K562 (cell line): ENCODE measurements at regions not wholly inside any gene's neighbourhood (a gene's known extent, or its start where the extent isn't known, plus 50 kb on each side); places are given as distances from the start of the nearest gene placed in this dataset.

Source experiments
- ATAC-seq: fragments of 200-7000 bp; cut with Tn5 transposase; 3 replicates; pipeline ENCODE4 v1.9.1; 2020; ENCODE audit warnings: moderate library complexity
- BruUV-seq: library from RNA; stranded (reverse); fragments of 400-500 nt; replicated peaks from 2 replicates; lab custom pipeline; 2021; lab: Mats Ljungman, UMichigan
- CTCF ChIA-PET: fragments of 300-600 bp; formaldehyde crosslinking; extraction: SDS; loops from one replicate; lab custom pipeline; 2021; ENCODE audit warnings: low intra/inter-chr PET ratio; lab: Yijun Ruan, JAX
- POLR2A ChIA-PET: fragments of 300-600, 350-650 bp; sonication (Branson Sonifier 250); formaldehyde crosslinking; extraction: SDS; loops from one replicate; lab custom pipeline; 2021; ENCODE audit warnings: antibody characterized with exemption, inconsistent platforms; lab: Yijun Ruan, JAX
- DNase-seq, 4 experiments: peaks; one replicate each; pipeline versions ENCODE4 v3.0.0 to v3.0.0-alpha.2; 2011 to 2018; ENCODE audit warnings: low spot score in 3 of 4, mixed read lengths in 3 of 4; ENCODE audit errors: extremely low read depth in 1 of 4
- FAIRE-seq: peaks from 2 replicates; lab custom pipeline; 2011; peaks lifted over from hg19 to GRCh38; lab: Jason Lieb, UNC
- H2AFZ ChIP-seq: 2 replicates; pipeline ENCODE4 v1.6.0; 2011; ENCODE audit warnings: low read depth, low read length, control low read depth, inconsistent platforms
- H3K27ac ChIP-seq: fragments of 200-600 bp; 3 replicates; pipeline ENCODE4 v1.8.0; 2011; ENCODE audit warnings: low read depth, mild to moderate bottlenecking, control low read depth, inconsistent platforms, low read length, moderate library complexity, mixed read lengths; ENCODE audit errors: extremely low read depth
- H3K27me3 ChIP-seq, 2 experiments: fragments of 300-600 bp in 1 of 2; 2 replicates in 1 of 2; 3 replicates in 1 of 2; pipeline versions ENCODE4 v1.6.0 to v1.8.0; 2011; ENCODE audit warnings: inconsistent platforms in 2 of 2, low read length in 2 of 2, mild to moderate bottlenecking in 1 of 2, mixed read lengths in 1 of 2, moderate library complexity in 1 of 2; ENCODE audit not compliant: control insufficient read depth in 2 of 2, insufficient read depth in 2 of 2
- H3K36me3 ChIP-seq: fragments of 300-600 bp; 3 replicates; pipeline ENCODE4 v1.8.0; 2011; ENCODE audit warnings: mild to moderate bottlenecking, low read length, inconsistent platforms; ENCODE audit not compliant: control insufficient read depth, insufficient read depth
- H3K4me1 ChIP-seq, 2 experiments: fragments of 200-600 bp in 1 of 2; replicated peaks in 1 of 2; 2 replicates in 1 of 2; 3 replicates in 1 of 2; pipeline versions ENCODE4 v1.5.1 to v1.8.0; 2011; ENCODE audit warnings: inconsistent platforms in 2 of 2, low read length in 2 of 2, mild to moderate bottlenecking in 1 of 2, mixed read lengths in 1 of 2, moderate library complexity in 1 of 2; ENCODE audit not compliant: control insufficient read depth in 2 of 2, insufficient read depth in 2 of 2
- H3K4me2 ChIP-seq: 2 replicates; pipeline ENCODE4 v1.6.1; 2011; ENCODE audit warnings: low read length, control low read depth, inconsistent platforms, mixed read lengths; ENCODE audit not compliant: insufficient read depth
- H3K4me3 ChIP-seq: fragments of 200-600 bp; sonication (generic), shearing (Covaris generic); 2 replicates; pipeline ENCODE4 v1.5.1; 2016; ENCODE audit warnings: control low read depth, inconsistent platforms
- H3K79me2 ChIP-seq: fragments of 200-600 bp; 3 replicates; pipeline ENCODE4 v1.8.0; 2011; ENCODE audit warnings: low read length, inconsistent platforms; ENCODE audit not compliant: control insufficient read depth, insufficient read depth
- H3K9ac ChIP-seq, 2 experiments: 2 replicates each; pipeline versions ENCODE4 v1.6.0 to v1.6.1; 2011; ENCODE audit warnings: low read depth in 2 of 2, low read length in 2 of 2, control low read depth in 1 of 2, inconsistent platforms in 1 of 2, mild to moderate bottlenecking in 1 of 2, mixed read lengths in 1 of 2; ENCODE audit not compliant: insufficient read depth in 1 of 2
- H3K9me1 ChIP-seq: one replicate; pipeline ENCODE4 v1.6.0; 2011; ENCODE audit warnings: inconsistent platforms, mild to moderate bottlenecking, low read length, moderate library complexity; ENCODE audit not compliant: control insufficient read depth, insufficient read depth
- H3K9me3 ChIP-seq: replicated peaks from 2 replicates; pipeline ENCODE4 v1.5.1; 2011; ENCODE audit warnings: low read depth, low read length, inconsistent platforms; ENCODE audit not compliant: control insufficient read depth, insufficient read depth
- H4K20me1 ChIP-seq: replicated peaks from 2 replicates; pipeline ENCODE4 v1.6.1; 2011; ENCODE audit warnings: low read length, inconsistent platforms, mixed read lengths; ENCODE audit not compliant: control insufficient read depth, insufficient read depth
- ARID2 ChIP-seq: fragments of 450-650 bp; IDR thresholded peaks from 2 replicates; pipeline ENCODE4 v1.6.1; 2017; ENCODE audit warnings: antibody characterized with exemption, mild to moderate bottlenecking
- CEBPB ChIP-seq: fragments of 450-650 bp; IDR thresholded peaks from 2 replicates; pipeline ENCODE4 v1.6.1; 2016; ENCODE audit warnings: missing genetic modification characterization, missing compliant biosample characterization
- DDX20 ChIP-seq: fragments of 450-650 bp; IDR thresholded peaks from 2 replicates; pipeline ENCODE4 v1.6.1; 2016; ENCODE audit warnings: missing genetic modification characterization, low read depth, mild to moderate bottlenecking, missing compliant biosample characterization, moderate library complexity
- EWSR1 ChIP-seq: fragments of 450-650 bp; IDR thresholded peaks from 2 replicates; pipeline ENCODE4 v1.6.1; 2018; ENCODE audit warnings: borderline replicate concordance, mild to moderate bottlenecking, low read depth, moderate library complexity; ENCODE audit not compliant: partially characterized antibody
- GABPA ChIP-seq: fragments of 200-800 bp; sonication (Bioruptor generic); conservative IDR thresholded peaks from 2 replicates; pipeline ENCODE4 v1.6.1; 2016; ENCODE audit warnings: low read depth, missing genetic modification characterization, missing compliant biosample characterization
- GATAD2A ChIP-seq: fragments of 450-650 bp; IDR thresholded peaks from 2 replicates; pipeline ENCODE4 v1.6.1; 2017
- HDAC3 ChIP-seq: fragments of 450-650 bp; IDR thresholded peaks from 2 replicates; pipeline ENCODE4 v1.6.1; 2018; ENCODE audit warnings: borderline replicate concordance, mild to moderate bottlenecking, moderate library complexity; ENCODE audit not compliant: partially characterized antibody
- HIVEP1 ChIP-seq: fragments of 250-450 bp; sonication (Bioruptor Pico); IDR thresholded peaks from 2 replicates; pipeline ENCODE4 v1.4.0; 2020; ENCODE audit warnings: mild to moderate bottlenecking
- ILF3 ChIP-seq: fragments of 450-650 bp; IDR thresholded peaks from 2 replicates; pipeline ENCODE4 v1.6.1; 2018; ENCODE audit warnings: antibody characterized with exemption, mild to moderate bottlenecking, moderate library complexity, borderline replicate concordance
- MED1 ChIP-seq: sonication (generic); formaldehyde crosslinking; IDR thresholded peaks from 2 replicates; pipeline ENCODE4 v1.8.1; 2023; ENCODE audit warnings: missing genetic modification reagents, borderline replicate concordance
- MTA2 ChIP-seq: fragments of 450-650 bp; IDR thresholded peaks from 2 replicates; pipeline ENCODE4 v1.6.1; 2016; ENCODE audit warnings: low read depth
- RBM15 ChIP-seq: fragments of 200-400 bp; formaldehyde crosslinking; IDR thresholded peaks from 2 replicates; pipeline ENCODE4 v1.6.1; 2018; ENCODE audit warnings: mild to moderate bottlenecking, low read length, moderate library complexity; ENCODE audit not compliant: insufficient read depth
- RNF2 ChIP-seq: sonication (generic); IDR thresholded peaks from 2 replicates; pipeline ENCODE4 v1.6.1; 2016
- SMARCA4 ChIP-seq: fragments of 450-650 bp; IDR thresholded peaks from 2 replicates; pipeline ENCODE4 v1.6.1; 2016
- SRF ChIP-seq, 2 experiments: fragments of 250-450, 450-650 bp in 1 of 2; sonication (Bioruptor Pico) in 1 of 2; sonication (generic) in 1 of 2; formaldehyde crosslinking; IDR thresholded peaks; 2 replicates each; pipeline versions ENCODE4 v1.5.0 to v1.5.1; 2020 to 2022; ENCODE audit warnings: mild to moderate bottlenecking in 1 of 2, missing genetic modification reagents in 1 of 2
- STAT5B ChIP-seq: fragments of 250-450 bp; sonication (Bioruptor Pico); IDR thresholded peaks from 2 replicates; pipeline ENCODE4 v1.8.0; 2021; ENCODE audit warnings: mild to moderate bottlenecking, inconsistent platforms
- TCFL5 ChIP-seq: fragments of 250-450 bp; sonication (Bioruptor Pico); conservative IDR thresholded peaks from 2 replicates; pipeline ENCODE4 v1.6.1; 2021; ENCODE audit warnings: mild to moderate bottlenecking, moderate library complexity, matching md5 sums
- TOE1 ChIP-seq, 2 experiments: fragments of 450-650 bp in 1 of 2; sonication (generic) in 1 of 2; formaldehyde crosslinking in 1 of 2; IDR thresholded peaks; 2 replicates each; pipeline versions ENCODE4 v1.7.1 to v1.8.0; 2016 to 2022; ENCODE audit warnings: borderline replicate concordance in 2 of 2, mild to moderate bottlenecking in 2 of 2, antibody characterized with exemption in 1 of 2, inconsistent platforms in 1 of 2, low read depth in 1 of 2, missing genetic modification reagents in 1 of 2, moderate library complexity in 1 of 2
- WGBS: fragments of 100-300 bp; shearing (Covaris generic); methylation state at CpG from one replicate; pipeline ENCODE4 v1.1.6; 2016; ENCODE audit warnings: low coverage, mixed read lengths; ENCODE audit not compliant: insufficient coverage; ENCODE audit errors: missing lambda C conversion rate; 5-methylcytosine and 5-hydroxymethylcytosine counted together
- in situ Hi-C: fragments of 300-500 bp; cut with MboI; formaldehyde crosslinking; loops from 4 replicates; pipeline ENCODE4 v1.15.0; 2018; ENCODE audit warnings: inconsistent platforms, mixed read lengths
- intact Hi-C: fragments of 100-400 bp; cut with micrococcal nuclease; formaldehyde crosslinking; loops from 2 replicates; pipeline ENCODE4 v1.14.2; 2022
- TF ChIP-seq, protein P1 (sequence below): fragments of 250-450 bp; sonication (Bioruptor Pico); IDR thresholded peaks from 2 replicates; pipeline ENCODE4 v1.5.0; 2020; ENCODE audit warnings: mild to moderate bottlenecking, borderline replicate concordance
- TF ChIP-seq, protein P2 (sequence below): fragments of 250-450 bp; sonication (Bioruptor Pico); IDR thresholded peaks from 2 replicates; pipeline ENCODE4 v1.5.0; 2020; ENCODE audit warnings: mild to moderate bottlenecking

DNA sequence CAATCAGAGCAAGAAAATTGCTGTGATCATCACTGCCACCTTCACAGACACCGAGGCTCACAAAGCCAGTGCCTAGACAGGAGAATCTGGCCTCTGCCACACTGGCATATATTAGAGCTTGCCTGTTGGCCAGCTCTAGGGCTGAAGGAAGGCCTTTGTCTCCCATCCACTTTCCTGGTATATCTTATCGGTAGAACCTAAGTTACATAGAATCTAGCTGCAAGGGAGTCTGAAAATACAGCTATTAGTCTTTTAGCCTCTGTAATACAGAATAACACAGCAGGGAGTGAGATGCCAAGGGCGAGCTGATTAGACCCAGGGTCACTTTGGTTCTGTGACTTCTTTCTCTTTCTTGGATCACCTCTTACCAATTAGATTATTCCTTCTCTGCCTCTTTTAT is 154.9 kb upstream of the KL start:
- Histone ChIP-seq H3K4me3 (no peak overlapping the region), H4K20me1 (no peaks in the 10 kb centered on the region), H3K4me1 (no peaks in the 10 kb centered on the region), H3K9ac (no peak overlapping the region), H2AFZ (no peak overlapping the region), H3K27ac (no peak overlapping the region), H3K9me3 (peaks cover 4% of the 10 kb centered on the region), H3K27me3 (peaks cover 0 to 6% of the 10 kb centered on the region in 2 experiments; a peak in 1 of 5 replicates), H3K79me2 (no peaks in the 10 kb centered on the region), H3K4me2 (no peak overlapping the region), H3K36me3 (no peaks in the 10 kb centered on the region), H3K9me1 (no peaks in the 10 kb centered on the region)
- in situ Hi-C loops (no loop called here), intact Hi-C loops (no loop called here)
- ATAC-seq, result no peak
- no TSS peak for BruUV-seq
- 3% methylated on average over 3 of the region's 3 CpGs for WGBS
- no peak for TF ChIP-seq GATAD2A
- TF ChIP-seq RNF2, result no peak
- TF ChIP-seq, protein P1, sequence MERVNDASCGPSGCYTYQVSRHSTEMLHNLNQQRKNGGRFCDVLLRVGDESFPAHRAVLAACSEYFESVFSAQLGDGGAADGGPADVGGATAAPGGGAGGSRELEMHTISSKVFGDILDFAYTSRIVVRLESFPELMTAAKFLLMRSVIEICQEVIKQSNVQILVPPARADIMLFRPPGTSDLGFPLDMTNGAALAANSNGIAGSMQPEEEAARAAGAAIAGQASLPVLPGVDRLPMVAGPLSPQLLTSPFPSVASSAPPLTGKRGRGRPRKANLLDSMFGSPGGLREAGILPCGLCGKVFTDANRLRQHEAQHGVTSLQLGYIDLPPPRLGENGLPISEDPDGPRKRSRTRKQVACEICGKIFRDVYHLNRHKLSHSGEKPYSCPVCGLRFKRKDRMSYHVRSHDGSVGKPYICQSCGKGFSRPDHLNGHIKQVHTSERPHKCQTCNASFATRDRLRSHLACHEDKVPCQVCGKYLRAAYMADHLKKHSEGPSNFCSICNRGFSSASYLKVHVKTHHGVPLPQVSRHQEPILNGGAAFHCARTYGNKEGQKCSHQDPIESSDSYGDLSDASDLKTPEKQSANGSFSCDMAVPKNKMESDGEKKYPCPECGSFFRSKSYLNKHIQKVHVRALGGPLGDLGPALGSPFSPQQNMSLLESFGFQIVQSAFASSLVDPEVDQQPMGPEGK, result no peak
- TF ChIP-seq DDX20, result no peak
- TF ChIP-seq, protein P2, sequence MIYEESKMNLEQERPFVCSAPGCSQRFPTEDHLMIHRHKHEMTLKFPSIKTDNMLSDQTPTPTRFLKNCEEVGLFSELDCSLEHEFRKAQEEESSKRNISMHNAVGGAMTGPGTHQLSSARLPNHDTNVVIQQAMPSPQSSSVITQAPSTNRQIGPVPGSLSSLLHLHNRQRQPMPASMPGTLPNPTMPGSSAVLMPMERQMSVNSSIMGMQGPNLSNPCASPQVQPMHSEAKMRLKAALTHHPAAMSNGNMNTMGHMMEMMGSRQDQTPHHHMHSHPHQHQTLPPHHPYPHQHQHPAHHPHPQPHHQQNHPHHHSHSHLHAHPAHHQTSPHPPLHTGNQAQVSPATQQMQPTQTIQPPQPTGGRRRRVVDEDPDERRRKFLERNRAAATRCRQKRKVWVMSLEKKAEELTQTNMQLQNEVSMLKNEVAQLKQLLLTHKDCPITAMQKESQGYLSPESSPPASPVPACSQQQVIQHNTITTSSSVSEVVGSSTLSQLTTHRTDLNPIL (CRISPR knock-in tag), result no peak
- TF ChIP-seq ARID2, result no peak
- no peak for TF ChIP-seq TCFL5 (CRISPR knock-in tag)
- TF ChIP-seq ILF3, result no peak
- no peak for TF ChIP-seq MED1 (CRISPR knock-in tag)
- no peak for TF ChIP-seq MTA2
- TF ChIP-seq EWSR1, result no peak
- no peak for TF ChIP-seq HIVEP1 (CRISPR knock-in tag)
- no peak for TF ChIP-seq SMARCA4
- TF ChIP-seq STAT5B (CRISPR knock-in tag), result no peak
- no peak for TF ChIP-seq TOE1 (IDR thresholded peaks at IDR 0.05; ENCODE audit: borderline replicate concordance)
- TF ChIP-seq TOE1 (CRISPR knock-in tag; IDR thresholded peaks at IDR 0.05; ENCODE audit: borderline replicate concordance, low read depth), result no peak
- no peak for TF ChIP-seq RBM15
- TF ChIP-seq CEBPB (tag), result no peak
- TF ChIP-seq GABPA, result no peak
- TF ChIP-seq HDAC3, result no peak
- no peak for TF ChIP-seq SRF (CRISPR knock-in tag; IDR thresholded peaks at IDR 0.05)
- POLR2A ChIA-PET, result interaction anchor here (1.3 kb wide), 1 partner anchor 11 kb away, joined by 3 read pairs; no protein-coding TSS in a partner anchor
- CTCF ChIA-PET, result no interaction called here
- FAIRE-seq, result no peak
- no peak for DNase-seq
